Adrenal gland (tissue), 5 donors: ENCODE measurements at regions not wholly inside any gene's neighbourhood (a gene's known extent, or its start where the extent isn't known, plus 50 kb on each side); places are given as distances from the start of the nearest gene placed in this dataset.

ENCODE experiments used
- POLR2A ChIP-seq, 2 donors: fragments of 450-650 bp; IDR thresholded peaks; one replicate each; pipeline ENCODE4 v1.6.1; 2017; ENCODE audit warnings: antibody characterized with exemption in 2 of 2, mild to moderate bottlenecking in 2 of 2, moderate library complexity in 1 of 2
- TF ChIP-seq, protein P1 (sequence below), 6 experiments: fragments of 450-650 bp in 4 of 6; fragments of 200-600 bp in 2 of 6; sonication (generic) in 1 of 6; IDR thresholded peaks; 1 replicate in 5 of 6; 2 replicates in 1 of 6; pipeline versions ENCODE4 v1.5.1 to v1.8.0; 2016 to 2021; ENCODE audit warnings: antibody characterized with exemption in 6 of 6, mild to moderate bottlenecking in 2 of 6, moderate library complexity in 1 of 6
- donor health status: DM: no; HTN: no; CAD: no.

DNA sequence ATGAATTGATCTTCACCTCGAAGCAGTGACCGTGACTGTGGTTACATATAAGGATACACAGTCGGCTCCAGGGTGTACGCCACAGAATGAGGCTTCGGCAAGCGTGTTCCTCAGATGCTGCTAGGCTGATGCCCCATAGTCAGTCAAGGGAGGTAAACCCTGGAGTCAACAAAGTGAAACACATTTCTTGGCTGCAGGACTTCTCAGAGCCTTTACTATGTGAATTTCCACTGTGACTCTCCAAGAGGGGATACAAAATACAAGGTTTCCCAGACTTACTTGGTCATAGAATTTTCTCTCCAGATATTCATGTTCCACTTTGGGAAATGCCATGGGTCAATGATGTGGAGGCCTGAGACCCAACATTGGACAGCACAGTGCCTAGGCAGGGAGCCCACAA is 260.6 kb downstream of the BCL11B start:
- TF ChIP-seq, protein P1, sequence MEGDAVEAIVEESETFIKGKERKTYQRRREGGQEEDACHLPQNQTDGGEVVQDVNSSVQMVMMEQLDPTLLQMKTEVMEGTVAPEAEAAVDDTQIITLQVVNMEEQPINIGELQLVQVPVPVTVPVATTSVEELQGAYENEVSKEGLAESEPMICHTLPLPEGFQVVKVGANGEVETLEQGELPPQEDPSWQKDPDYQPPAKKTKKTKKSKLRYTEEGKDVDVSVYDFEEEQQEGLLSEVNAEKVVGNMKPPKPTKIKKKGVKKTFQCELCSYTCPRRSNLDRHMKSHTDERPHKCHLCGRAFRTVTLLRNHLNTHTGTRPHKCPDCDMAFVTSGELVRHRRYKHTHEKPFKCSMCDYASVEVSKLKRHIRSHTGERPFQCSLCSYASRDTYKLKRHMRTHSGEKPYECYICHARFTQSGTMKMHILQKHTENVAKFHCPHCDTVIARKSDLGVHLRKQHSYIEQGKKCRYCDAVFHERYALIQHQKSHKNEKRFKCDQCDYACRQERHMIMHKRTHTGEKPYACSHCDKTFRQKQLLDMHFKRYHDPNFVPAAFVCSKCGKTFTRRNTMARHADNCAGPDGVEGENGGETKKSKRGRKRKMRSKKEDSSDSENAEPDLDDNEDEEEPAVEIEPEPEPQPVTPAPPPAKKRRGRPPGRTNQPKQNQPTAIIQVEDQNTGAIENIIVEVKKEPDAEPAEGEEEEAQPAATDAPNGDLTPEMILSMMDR (IDR thresholded peaks at IDR 0.05) = no peak
- TF ChIP-seq POLR2A (IDR thresholded peaks at IDR 0.05) = no peak
